Hematopoietic multipotent progenitor cell treated with erythropoietin and hydrocortisone succinate and interleukin-3 and kit ligand, for 8 days (in vitro differentiated cells): ENCODE measurements at regions not wholly inside any gene's neighbourhood (a gene's known extent, or its start where the extent isn't known, plus 50 kb on each side); places are given as distances from the start of the nearest gene placed in this dataset.

ENCODE experiments used
- DNase-seq: peaks from one replicate; pipeline ENCODE4 v3.0.0-alpha.2; 2015

DNA sequence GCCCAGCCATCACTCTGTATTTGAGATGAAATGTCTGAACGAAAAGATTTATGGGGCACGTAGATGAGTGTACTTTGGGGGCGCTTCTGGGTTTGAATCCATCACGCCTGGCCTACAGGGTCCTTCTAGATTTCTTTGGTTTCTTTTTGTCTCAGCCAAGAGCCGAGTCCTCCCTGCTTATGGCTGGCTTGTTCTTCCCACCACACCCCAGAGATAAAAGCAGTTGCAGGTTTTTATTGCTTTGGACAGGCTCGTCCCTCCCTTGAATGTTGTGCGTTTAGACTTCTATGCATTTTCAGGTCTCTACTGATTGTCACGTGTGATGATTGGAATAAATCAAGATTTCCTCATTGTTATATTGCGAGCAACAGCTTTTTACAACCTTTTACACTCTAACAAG is 104.8 kb upstream of the CHRNA7 start:
- DNase-seq: no peak

DNA sequence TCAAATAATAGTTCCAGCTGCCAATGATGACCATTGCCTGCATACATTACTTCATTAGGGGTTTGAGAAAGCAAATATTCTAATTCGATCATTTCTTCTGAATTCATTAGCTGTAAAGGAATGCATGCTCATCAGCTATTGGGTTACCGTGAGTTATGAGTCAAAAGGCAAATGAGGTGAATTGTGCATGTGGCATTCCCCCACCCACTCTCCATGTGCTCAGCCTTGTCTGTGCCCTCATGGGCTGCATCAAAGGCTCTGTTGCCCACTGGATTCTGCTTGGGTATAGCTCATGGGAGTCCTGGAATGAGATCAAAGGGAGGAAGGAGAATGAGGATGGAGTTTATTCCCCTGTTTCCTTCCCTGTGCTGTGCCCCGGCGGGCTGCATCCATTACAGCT is 99.3 kb upstream of the CHRNA7 start:
- DNase-seq: no peak

DNA sequence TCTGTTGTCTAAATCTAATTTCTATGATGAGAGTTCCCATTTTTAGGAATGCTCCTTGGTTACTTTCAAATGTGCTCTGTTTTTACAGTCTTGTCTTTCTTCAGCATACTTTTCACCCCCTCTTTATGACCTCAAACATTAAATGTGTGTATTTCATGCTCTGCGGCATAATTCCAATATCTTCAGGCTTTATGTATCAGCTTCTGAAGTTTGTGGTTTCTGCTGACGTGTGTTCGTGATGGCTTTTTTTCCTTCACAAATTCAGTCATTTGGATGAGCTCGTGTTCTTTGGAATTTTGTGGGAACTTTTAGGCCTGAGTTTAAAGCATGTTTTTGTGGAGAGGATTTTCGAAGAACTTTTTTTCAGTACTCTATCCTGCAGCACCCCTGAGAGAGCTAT is 97.7 kb upstream of the CHRNA7 start:
- no peak for DNase-seq

DNA sequence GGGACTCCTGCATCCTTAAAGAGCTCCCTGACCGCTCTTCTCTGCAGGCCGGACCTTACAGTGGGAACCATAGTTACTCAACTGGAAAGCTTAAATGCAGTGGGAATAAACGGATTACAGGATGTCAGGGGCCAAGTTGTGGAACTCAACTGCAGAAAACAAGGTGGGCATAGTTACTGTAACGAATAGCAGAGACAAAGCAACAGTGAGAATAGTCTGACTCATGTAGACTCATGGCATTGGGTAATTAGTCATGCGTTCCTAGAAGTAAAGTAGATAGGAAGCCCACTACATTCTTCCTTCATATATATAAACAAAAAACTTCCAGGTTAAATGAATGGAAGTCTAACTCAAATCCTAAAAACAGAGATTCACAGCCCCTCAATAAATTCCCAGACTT is 95.5 kb upstream of the CHRNA7 start:
- no peak for DNase-seq

DNA sequence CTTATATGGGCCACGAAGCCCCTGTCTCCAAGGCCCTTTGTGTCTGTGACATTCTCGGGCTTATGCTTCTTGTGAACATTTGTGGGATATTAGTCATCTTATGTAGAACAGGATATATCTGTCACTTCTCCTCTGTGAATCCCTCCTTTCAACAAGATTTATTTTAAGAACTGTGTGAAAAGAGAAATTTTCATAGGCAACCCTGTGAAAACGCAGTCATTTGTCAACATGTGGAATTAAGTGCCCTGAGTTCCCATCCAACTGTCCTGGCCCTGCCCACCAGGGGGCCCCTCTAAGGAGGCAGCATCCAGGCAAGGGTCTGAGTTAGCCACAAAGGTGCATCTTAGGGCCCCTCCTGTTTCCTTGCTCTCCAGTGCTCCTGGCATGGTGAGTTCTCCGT is 76.8 kb upstream of the CHRNA7 start:
- no peak for DNase-seq

DNA sequence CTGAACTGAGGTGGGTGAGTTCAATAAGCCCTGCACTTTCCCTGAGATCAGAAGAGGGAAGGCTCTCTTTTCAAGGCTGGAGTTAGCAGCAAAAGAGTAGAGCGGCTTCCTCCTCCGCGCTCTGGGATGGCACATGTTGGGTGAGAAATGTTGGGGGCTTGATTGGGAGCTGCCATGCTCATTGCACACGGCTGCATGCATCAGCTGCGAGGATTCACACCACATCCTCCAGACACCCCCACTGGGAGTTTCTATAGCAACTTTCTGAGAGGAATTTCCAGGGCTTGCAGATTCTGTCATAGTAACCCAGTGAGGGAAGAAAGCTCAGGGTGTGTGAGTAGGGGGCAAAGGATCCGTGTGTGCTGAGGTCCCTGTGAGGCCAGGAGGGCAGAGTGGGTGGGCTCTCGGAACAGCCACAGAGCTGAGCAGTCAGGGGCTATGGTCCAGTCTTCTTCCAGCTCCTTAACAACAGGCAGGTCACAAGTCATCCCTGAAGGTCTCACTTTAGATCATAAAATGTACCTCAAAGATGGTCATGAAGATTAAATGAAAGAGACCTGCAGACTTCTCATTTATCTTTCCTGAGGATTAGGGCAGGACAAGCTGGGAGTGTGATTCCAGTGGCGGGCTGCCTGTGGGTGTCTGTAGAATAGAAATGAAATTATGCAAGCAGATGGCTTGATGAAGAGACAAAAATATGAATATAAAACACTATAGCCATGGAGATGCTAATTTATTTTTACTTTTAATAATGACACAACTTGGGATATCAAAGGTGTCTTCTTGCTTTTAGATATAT is 75.7 kb upstream of the CHRNA7 start:
- DNase-seq: no peak

DNA sequence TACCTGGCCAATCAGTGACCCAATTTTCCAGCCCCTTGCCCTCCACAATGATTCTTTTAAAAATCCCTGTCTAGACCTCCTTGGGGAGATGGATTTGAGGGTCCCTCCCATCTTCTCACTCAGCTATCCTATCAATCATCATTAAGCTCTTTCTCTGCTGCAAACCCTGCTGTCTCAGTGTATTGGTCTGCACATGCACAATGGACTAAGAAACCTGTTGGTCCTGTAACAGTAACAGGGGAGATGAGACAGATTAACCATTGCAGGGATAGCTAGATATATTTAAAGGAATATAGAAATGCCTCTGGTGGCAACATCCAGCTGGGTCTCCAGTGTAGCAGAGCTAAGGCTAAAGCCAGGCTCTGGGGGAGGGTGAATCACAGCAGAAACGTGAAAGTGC is 74.6 kb upstream of the CHRNA7 start:
- no peak for DNase-seq

DNA sequence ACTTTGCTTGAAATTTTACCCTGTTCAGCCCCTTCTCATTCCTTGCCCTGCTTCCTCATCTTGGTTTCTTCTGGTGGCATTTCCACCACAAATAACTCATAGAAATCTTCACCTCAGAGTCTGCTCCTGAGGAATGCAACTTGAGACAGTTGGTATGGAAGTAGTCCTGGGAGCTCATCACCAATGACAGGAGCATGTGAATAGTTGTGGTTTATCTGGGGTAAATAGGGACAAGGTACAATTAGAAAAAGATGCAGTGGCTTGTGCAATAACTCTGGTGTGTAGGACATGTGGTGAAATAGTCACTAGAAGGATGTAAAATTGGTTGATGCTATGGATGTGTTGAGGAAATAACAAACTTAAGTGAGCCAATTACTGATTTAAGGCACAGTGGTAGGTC is 72.7 kb upstream of the CHRNA7 start:
- no peak for DNase-seq

DNA sequence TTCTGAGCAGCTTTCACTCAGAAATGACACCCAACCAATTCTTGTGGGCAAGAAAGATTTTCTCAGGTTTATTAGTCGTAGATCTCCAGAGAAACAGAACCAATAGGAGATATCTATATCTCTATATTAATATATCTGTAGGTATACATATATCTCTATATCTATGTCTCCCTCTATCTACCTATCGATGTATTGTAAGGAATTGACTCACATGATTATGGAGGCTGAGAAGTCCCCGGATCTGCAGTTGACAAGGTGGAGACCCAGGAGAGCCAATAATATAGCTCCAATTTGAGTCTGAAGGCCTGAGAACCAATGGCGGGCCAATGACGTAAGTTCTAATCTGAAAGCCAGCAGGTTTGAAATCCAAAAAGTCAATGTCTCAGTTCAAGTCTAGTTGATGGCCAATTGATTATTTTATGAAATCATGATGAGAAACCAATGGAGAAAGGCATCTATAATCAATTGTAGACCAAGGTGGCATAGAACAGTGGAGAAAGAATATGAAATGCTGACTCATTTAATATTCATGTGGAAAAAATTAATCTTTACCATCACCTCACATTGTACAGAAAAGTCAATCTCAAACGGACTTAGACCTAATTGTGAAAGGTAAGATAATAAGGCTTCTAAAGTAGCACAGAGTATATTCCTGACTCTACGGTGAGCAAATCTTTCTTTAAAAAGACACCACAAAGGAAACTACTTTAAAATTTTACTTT is 65.6 kb upstream of the CHRNA7 start:
- no peak for DNase-seq

DNA sequence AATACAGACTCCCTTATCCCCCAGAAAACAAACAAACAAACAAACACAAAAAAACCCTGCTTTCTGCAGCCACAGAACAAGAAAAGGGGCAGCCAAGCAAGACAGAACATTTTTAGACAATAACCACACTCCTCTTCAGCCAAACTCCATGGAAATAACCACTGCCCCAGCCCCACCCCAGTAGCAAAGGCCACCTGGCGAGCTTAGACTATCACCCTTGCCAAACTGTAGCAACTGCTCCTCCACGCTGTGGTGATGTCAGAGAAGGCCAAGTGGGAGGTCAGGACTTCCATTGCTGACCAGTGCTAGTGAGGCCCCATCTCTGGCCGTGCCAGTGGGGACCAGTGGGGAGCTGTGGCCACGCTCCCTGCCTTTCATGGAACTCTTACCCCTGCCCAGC is 60.3 kb upstream of the CHRNA7 start:
- DNase-seq: no peak

DNA sequence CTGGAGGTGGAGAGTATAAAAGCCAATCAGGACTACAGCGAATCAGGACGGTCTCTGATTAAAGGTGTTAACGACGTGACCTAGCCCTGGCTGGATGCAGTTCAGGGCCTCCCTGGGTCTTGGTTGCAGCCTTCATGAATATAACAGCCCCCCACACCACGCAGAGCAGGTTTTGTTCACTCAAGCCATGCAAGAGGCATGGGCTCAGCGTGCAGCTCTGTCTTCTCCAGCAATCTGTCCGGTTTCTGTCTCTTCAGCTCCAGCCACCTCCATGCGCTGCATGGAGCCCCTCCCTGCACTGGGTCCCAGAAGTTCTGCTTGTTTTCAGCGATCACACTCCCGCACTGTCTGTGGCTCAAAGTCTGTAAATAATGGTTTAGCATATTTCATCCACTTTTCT is 57.1 kb upstream of the CHRNA7 start:
- no peak for DNase-seq

DNA sequence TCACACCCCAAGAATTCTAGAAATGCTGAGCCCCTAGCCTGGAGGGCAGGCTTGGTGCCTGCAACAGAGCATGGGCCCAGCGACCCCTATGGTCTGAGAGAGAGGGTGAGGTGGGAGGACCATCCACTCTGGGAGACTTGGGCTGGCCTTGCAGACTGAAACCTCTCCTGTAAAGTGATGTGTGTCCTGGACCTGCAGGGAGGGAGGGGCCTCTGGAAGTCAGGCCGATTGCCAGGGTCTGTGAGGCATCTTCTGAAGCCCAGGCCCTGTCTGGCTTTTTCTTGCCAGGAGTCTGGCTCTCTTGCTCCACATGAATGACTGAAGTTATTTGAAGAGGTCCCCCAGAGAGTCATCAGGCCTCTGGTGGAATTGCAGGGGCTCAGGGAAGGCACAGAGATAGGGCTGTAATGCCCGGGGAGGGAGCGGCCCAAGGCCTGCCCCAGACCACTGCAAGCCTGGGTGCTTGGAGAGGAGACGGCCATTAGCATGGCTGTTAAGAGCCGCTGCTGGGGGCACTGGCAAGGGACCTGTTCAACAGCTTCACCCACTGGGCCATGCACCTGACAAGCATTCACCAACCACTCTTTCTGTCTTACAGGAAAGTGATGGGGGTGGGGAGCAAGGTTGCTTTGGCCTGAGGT is 56.0 kb upstream of the CHRNA7 start:
- no peak for DNase-seq

DNA sequence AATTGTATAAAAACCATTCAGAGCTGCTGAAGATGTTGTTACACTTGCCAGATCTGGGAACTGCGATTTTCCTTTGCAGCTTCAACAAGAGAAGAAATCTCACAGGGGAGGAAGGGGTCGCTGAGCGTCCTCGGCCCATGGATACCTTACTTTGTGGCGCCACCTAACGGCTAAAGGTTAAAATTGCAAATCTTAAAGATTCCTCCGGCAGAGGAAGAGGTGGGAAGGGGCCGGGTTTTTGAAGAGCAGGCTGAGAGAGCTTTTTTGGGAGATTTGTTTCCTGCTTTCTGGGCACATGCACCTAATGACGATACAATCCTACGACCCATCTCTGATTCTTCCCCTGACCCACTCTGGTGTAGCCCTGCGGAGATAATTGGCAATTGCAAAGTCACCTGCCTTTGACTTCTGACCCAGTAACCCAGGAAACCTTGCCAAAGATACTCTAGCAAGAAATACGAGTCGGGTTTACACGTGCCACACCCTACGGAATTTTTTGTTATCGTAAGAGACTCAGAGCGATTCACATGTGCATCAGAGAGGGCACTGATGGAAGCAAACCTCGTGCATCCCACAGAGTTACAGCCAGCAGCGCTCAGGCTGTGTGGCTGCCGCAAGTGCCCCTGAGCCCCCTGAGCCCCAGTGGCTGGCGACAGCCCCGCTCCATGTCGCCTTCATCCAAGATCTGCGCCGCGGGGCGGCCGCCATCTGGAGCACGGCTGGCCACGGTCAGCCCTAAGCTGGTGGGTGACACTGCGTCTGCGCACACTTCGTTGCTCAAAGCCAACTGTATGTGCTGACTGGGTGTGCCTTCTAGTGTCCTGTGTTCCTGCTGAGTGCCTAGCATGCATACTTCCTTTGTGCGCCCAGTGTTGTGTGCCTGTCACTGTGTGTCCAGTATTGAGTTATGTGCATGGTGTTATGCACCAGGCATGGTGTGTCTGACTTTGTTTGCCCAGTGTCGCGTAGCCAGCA is 55.2 kb upstream of the CHRNA7 start:
- DNase-seq: peak; percentile 56

DNA sequence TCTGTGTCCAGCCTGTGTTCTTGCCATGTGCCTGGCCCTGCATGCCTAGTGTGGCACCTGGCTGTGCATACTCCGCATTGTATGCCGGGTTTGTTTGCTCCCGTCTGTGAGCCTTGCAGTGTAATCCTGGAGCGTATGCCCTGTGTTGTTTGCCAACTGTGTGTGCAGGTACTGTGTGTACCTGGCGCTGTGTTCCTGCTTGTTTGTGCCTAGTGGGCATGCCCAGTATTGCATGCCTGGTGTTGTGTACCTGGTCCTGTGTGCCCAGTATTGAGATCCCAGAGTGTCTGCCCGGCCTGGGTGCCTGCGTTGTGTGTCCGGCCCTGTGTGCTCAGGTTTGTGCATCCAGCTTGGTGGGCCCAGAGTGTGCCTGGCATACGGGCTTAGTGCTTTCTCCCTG is 54.5 kb upstream of the CHRNA7 start:
- DNase-seq: no peak

DNA sequence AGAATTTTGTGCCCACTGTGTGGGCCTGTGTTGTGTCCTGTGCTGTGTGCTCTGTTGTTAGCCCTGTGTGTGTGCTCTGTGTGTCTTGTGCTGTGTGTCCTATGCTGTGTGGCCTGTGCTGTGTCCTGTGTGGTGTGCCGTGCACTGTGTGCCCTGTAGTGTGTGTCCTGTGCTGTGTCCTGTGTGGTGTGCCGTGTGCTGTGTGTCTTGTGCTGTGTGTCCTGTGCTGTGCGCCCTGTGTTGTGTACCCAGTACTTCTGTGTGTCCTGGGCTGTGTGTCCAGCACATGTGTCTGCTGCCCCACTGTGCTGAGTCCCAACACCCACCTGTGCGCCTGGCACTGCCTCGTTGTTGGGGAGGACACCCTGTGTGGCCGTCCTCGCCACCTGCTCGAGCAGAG is 53.2 kb upstream of the CHRNA7 start:
- DNase-seq: no peak

DNA sequence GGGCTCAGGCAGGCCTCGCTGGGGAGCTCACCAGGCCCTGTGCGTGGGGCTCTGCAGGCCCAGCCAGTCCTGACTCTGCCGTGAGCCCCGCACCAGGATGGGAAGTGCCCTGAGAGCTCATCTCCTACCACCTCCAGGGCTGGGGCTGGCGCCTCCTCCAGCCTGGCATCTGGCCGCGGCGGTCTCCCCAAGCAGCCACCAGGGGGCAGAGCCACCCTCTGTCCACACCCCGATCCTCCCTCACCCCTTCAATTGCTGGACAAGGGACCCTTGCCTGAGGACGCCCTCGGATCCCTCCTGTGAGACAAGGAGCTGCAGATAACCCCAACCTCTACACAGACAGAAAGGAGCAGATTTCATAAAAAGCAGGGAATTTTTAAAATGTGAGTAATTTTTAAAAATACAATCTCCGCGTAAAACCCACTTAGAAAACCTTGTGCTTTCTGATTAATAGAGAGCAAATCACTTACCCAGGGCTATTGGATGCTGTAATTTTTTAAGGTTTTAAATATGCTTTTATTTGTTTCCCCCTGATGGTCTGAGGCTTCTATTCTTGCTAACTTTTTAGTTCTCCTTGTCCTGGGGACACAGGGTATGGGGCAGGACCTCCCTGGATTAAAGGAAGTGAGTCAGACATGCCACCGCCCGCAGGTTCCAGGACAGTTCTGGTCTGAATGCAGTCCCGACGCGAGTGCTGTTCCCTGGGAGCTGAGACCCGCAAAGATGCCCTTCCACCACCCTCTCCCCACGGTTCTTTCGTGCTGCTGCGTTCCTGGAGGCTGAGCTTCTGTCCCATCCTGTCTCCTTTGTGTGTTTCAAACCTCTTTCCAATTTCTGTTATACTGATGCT is 52.3 kb upstream of the CHRNA7 start:
- peak; percentile 40 for DNase-seq
